Suprapubic skin (tissue), 3 donors: ENCODE measurements at regions not wholly inside any gene's neighbourhood (a gene's known extent, or its start where the extent isn't known, plus 50 kb on each side); places are given as distances from the start of the nearest gene placed in this dataset.

Source experiments
- POLR2A ChIP-seq, 2 donors: fragments of 450-650 bp; IDR thresholded peaks; one replicate each; pipeline ENCODE4 v1.6.1; 2017; ENCODE audit warnings: antibody characterized with exemption in 2 of 2, mild to moderate bottlenecking in 2 of 2, moderate library complexity in 2 of 2
- TF ChIP-seq, protein P1 (sequence below), 2 donors: fragments of 200-600 bp in 1 of 2; fragments of 450-650 bp in 1 of 2; sonication (generic) in 1 of 2; IDR thresholded peaks; one replicate each; pipeline ENCODE4 v1.5.1; 2016 to 2019; ENCODE audit warnings: antibody characterized with exemption in 2 of 2, mild to moderate bottlenecking in 1 of 2, moderate library complexity in 1 of 2

DNA sequence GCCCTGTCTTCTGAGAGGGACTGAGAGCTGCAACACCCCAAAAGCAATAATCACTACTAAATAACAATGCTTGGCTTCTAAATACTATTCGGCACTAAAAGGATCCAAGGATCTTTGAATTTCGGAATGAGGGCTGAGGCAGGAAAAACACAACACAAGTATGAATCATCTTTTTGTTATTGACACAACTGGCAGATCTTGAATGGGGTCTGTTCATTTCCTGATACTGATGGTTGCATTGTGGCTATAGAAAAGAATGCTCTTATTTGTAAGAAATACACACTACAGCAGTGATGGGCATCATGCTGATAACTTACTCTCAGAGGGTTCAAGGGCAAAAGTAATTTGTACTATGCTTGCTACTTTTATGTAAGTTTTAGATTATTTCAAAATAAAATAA lies 149.2 kb upstream of the PLD5 start:
- TF ChIP-seq, protein P1, sequence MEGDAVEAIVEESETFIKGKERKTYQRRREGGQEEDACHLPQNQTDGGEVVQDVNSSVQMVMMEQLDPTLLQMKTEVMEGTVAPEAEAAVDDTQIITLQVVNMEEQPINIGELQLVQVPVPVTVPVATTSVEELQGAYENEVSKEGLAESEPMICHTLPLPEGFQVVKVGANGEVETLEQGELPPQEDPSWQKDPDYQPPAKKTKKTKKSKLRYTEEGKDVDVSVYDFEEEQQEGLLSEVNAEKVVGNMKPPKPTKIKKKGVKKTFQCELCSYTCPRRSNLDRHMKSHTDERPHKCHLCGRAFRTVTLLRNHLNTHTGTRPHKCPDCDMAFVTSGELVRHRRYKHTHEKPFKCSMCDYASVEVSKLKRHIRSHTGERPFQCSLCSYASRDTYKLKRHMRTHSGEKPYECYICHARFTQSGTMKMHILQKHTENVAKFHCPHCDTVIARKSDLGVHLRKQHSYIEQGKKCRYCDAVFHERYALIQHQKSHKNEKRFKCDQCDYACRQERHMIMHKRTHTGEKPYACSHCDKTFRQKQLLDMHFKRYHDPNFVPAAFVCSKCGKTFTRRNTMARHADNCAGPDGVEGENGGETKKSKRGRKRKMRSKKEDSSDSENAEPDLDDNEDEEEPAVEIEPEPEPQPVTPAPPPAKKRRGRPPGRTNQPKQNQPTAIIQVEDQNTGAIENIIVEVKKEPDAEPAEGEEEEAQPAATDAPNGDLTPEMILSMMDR (IDR thresholded peaks at IDR 0.05), result no peak
- TF ChIP-seq POLR2A (IDR thresholded peaks at IDR 0.05), result no peak
